HepG2 (cell line): ENCODE measurements at regions not wholly inside any gene's neighbourhood (a gene's known extent, or its start where the extent isn't known, plus 50 kb on each side); places are given as distances from the start of the nearest gene placed in this dataset.

ENCODE experiments used
- ATAC-seq: fragments of 200-7000 bp; cut with Tn5 transposase; 3 replicates; pipeline ENCODE4 v1.9.1; 2020; ENCODE audit warnings: mild to moderate bottlenecking, moderate library complexity
- BruUV-seq: library from RNA; stranded (reverse); fragments of 400-500 nt; replicated peaks from 2 replicates; lab custom pipeline; 2021; lab: Mats Ljungman, UMichigan
- CTCF ChIA-PET: fragments of 300-600 bp; formaldehyde crosslinking; extraction: SDS; loops from one replicate; lab custom pipeline; 2021; ENCODE audit warnings: low total read pairs, inconsistent platforms, low intra/inter-chr PET ratio; lab: Yijun Ruan, JAX
- POLR2A ChIA-PET: fragments of 350-600 bp; sonication (Branson Sonifier 250); formaldehyde crosslinking; loops from one replicate; lab custom pipeline; 2020; ENCODE audit warnings: antibody characterized with exemption, inconsistent platforms; lab: Yijun Ruan, JAX
- DNase-seq: peaks from one replicate; pipeline ENCODE4 v3.0.0-alpha.2; 2015; ENCODE audit warnings: low spot score
- FAIRE-seq: peaks from 3 replicates; lab custom pipeline; 2011; peaks lifted over from hg19 to GRCh38; lab: Jason Lieb, UNC
- H2AFZ ChIP-seq: one replicate; pipeline ENCODE4 v1.6.1; 2011; ENCODE audit warnings: low read length, inconsistent platforms
- H3K27ac ChIP-seq: fragments of 300-600 bp; 3 replicates; pipeline ENCODE4 v1.8.0; 2011; ENCODE audit warnings: mixed run types, mild to moderate bottlenecking, mixed read lengths, low read length, inconsistent platforms; ENCODE audit not compliant: insufficient read depth; ENCODE audit errors: extremely low read length
- H3K27me3 ChIP-seq, 2 experiments: fragments of 200-600 bp in 1 of 2; 2 replicates in 1 of 2; 3 replicates in 1 of 2; pipeline versions ENCODE4 v1.6.0 to v1.8.0; 2011; ENCODE audit warnings: low read length in 2 of 2, mild to moderate bottlenecking in 2 of 2, moderate library complexity in 2 of 2, inconsistent platforms in 1 of 2; ENCODE audit not compliant: insufficient read depth in 2 of 2, control insufficient read depth in 1 of 2
- H3K36me3 ChIP-seq, 2 experiments: fragments of 200-600 bp in 1 of 2; replicated peaks in 1 of 2; 2 replicates in 1 of 2; 3 replicates in 1 of 2; pipeline versions ENCODE4 v1.5.1 to v1.8.0; 2011; ENCODE audit warnings: low read length in 2 of 2, inconsistent platforms in 1 of 2; ENCODE audit not compliant: insufficient read depth in 2 of 2, control insufficient read depth in 1 of 2
- H3K4me1 ChIP-seq: 2 replicates; pipeline ENCODE4 v1.5.1; 2012; ENCODE audit warnings: low read length, inconsistent platforms; ENCODE audit not compliant: insufficient read depth
- H3K4me2 ChIP-seq: 2 replicates; pipeline ENCODE4 v1.6.0; 2011; ENCODE audit warnings: low read depth, low read length, inconsistent platforms
- H3K4me3 ChIP-seq, 3 experiments: fragments of 200-600 bp in 1 of 3; sonication (generic), shearing (Covaris generic) in 1 of 3; replicated peaks in 1 of 3; 2 replicates each; pipeline ENCODE4 v1.5.1; 2011 to 2016; ENCODE audit warnings: low read length in 3 of 3, inconsistent platforms in 2 of 3, low read depth in 2 of 3, mild to moderate bottlenecking in 2 of 3, control low read depth in 1 of 3, mixed read lengths in 1 of 3; ENCODE audit not compliant: insufficient read depth in 1 of 3
- H3K79me2 ChIP-seq: one replicate; pipeline ENCODE4 v1.6.1; 2011; ENCODE audit warnings: low read length, inconsistent platforms; ENCODE audit not compliant: insufficient read depth
- H3K9ac ChIP-seq: 2 replicates; pipeline ENCODE4 v1.6.0; 2011; ENCODE audit warnings: mild to moderate bottlenecking, low read depth, low read length, inconsistent platforms; ENCODE audit not compliant: insufficient read depth
- H3K9me3 ChIP-seq: 2 replicates; pipeline ENCODE4 v1.5.1; 2012; ENCODE audit warnings: mild to moderate bottlenecking, low read length
- H4K20me1 ChIP-seq: 2 replicates; pipeline ENCODE4 v1.6.0; 2011; ENCODE audit warnings: inconsistent platforms, mild to moderate bottlenecking, low read length, moderate library complexity; ENCODE audit not compliant: insufficient read depth
- AFF4 ChIP-seq: sonication (generic); formaldehyde crosslinking; IDR thresholded peaks from 2 replicates; pipeline ENCODE4 v1.4.0; 2020; ENCODE audit warnings: missing genetic modification reagents
- NFRKB ChIP-seq: fragments of 450-650 bp; IDR thresholded peaks from 2 replicates; pipeline ENCODE4 v1.6.1; 2017
- NFYB ChIP-seq: sonication (generic); formaldehyde crosslinking; IDR thresholded peaks from 2 replicates; pipeline ENCODE4 v1.4.0; 2020; ENCODE audit warnings: missing genetic modification reagents
- ONECUT2 ChIP-seq: sonication (generic); formaldehyde crosslinking; IDR thresholded peaks from 2 replicates; pipeline ENCODE4 v1.4.0; 2020; ENCODE audit warnings: missing genetic modification reagents
- PRDM10 ChIP-seq: sonication (generic); formaldehyde crosslinking; IDR thresholded peaks from 2 replicates; pipeline ENCODE4 v1.4.0; 2020; ENCODE audit warnings: low read depth, missing genetic modification reagents
- RFX1 ChIP-seq: fragments of 450-650 bp; IDR thresholded peaks from 2 replicates; pipeline ENCODE4 v1.6.1; 2017
- SETDB1 ChIP-seq: sonication (generic); formaldehyde crosslinking; IDR thresholded peaks from 2 replicates; pipeline ENCODE4 v1.5.1; 2020; ENCODE audit warnings: missing genetic modification reagents, mild to moderate bottlenecking, borderline replicate concordance
- SKI ChIP-seq: fragments of 450-650 bp; IDR thresholded peaks from one replicate; pipeline ENCODE4 v1.6.1; 2018; ENCODE audit warnings: mild to moderate bottlenecking; ENCODE audit not compliant: partially characterized antibody
- SRSF4 ChIP-seq: fragments of 200-400 bp; formaldehyde crosslinking; IDR thresholded peaks from one replicate; pipeline ENCODE4 v1.6.1; 2018; ENCODE audit warnings: mild to moderate bottlenecking, low read depth, low read length, moderate library complexity; ENCODE audit not compliant: poor library complexity, severe bottlenecking
- ZFX ChIP-seq: sonication (generic); formaldehyde crosslinking; IDR thresholded peaks from 2 replicates; pipeline ENCODE4 v1.4.0; 2020; ENCODE audit warnings: mild to moderate bottlenecking, low read depth, missing genetic modification reagents, moderate library complexity
- ZNF138 ChIP-seq: sonication (generic); formaldehyde crosslinking; IDR thresholded peaks from 2 replicates; pipeline ENCODE4 v1.5.0; 2020; ENCODE audit warnings: mild to moderate bottlenecking, low read depth, missing genetic modification reagents
- ZNF224 ChIP-seq: sonication (generic); formaldehyde crosslinking; IDR thresholded peaks from 2 replicates; pipeline ENCODE4 v1.5.0; 2020; ENCODE audit warnings: mild to moderate bottlenecking, missing genetic modification reagents
- WGBS: methylation state at CpG from one replicate; pipeline ENCODE4 v1.1.6; 2017; ENCODE audit warnings: low lambda C conversion rate; 5-methylcytosine and 5-hydroxymethylcytosine counted together
- in situ Hi-C: cut with HindIII; loops from 2 replicates; pipeline ENCODE4 v1.10.0; 2017; ENCODE audit warnings: low pct_unique_long_range_greater_than_20kb; ENCODE audit not compliant: extremely low pct_ligation_motif_present
- intact Hi-C: fragments of 100-400 bp; cut with micrococcal nuclease; formaldehyde crosslinking; loops from one replicate; pipeline ENCODE4 v1.10.0; 2022; ENCODE audit not compliant: unreplicated experiment
- TF ChIP-seq, protein P1 (sequence below): IDR thresholded peaks from 2 replicates; pipeline ENCODE4 v1.6.1; 2016

DNA sequence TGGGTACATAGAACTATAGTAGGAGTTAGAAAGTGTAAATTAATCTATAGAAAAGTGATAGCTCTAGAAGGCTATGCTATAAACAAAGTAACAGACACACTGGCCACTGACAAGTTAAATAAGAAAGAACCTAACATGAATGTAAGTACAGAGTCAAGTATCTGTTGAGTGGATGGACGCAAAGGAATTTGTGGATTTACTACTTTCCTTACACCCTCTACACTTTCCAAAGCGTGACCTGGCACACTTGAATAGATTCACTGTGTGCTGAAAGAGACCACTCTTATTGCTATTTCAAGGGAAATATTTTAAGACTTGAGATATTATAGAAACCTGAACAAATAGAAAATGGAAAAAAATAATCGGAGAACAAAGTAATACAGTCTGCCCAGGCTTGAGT lies 142.8 kb upstream of the SAMSN1 start:
- in situ Hi-C loops (no loop called here), intact Hi-C loops (no loop called here)
- ChIA-PET CTCF (no interaction called here), POLR2A (no interaction called here)
- no peak overlapping the region for H3K9ac ChIP-seq
- no peaks in the 10 kb centered on the region for H3K9me3 ChIP-seq
- H3K4me1 ChIP-seq, result no peaks in the 10 kb centered on the region
- no peaks in the 10 kb centered on the region for H3K36me3 ChIP-seq
- H3K4me3 ChIP-seq, result no peak overlapping the region
- H3K27me3 ChIP-seq, result no peaks in the 10 kb centered on the region
- H3K79me2 ChIP-seq, result no peaks in the 10 kb centered on the region
- ATAC-seq (no peak), DNase-seq (no peak), FAIRE-seq (no peak)
- no TSS peak for BruUV-seq
- H4K20me1 ChIP-seq, result no peaks in the 10 kb centered on the region
- H3K4me2 ChIP-seq, result no peak overlapping the region
- H3K27ac ChIP-seq, result no peak overlapping the region
- 44% methylated on average over 3 of the region's 3 CpGs for WGBS
- TF ChIP-seq AFF4 (CRISPR knock-in tag), result no peak
- no peak for TF ChIP-seq ZFX
- H2AFZ ChIP-seq, result no peak overlapping the region

DNA sequence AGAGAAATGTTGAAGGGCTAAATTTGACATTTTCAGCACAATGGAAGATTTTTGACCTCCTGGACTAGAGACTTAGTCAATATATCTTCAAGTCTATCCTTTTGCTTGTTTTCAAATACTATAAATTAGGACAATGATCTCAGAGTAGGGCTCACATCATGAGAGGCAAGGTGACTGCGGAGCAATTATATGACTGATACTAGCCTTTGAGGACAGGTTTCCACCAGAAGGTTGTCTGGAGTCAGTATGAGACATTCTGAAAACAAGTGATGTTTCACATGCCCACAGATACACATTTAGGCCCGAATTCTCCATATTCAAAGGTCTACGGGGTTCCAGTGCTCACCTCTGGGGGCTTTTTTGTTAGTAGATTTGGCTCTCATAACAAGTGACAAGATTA lies 142.3 kb upstream of the SAMSN1 start:
- ATAC-seq, result no peak
- CTCF ChIA-PET, result no interaction called here
- BruUV-seq, result no TSS peak
- TF ChIP-seq, protein P1, sequence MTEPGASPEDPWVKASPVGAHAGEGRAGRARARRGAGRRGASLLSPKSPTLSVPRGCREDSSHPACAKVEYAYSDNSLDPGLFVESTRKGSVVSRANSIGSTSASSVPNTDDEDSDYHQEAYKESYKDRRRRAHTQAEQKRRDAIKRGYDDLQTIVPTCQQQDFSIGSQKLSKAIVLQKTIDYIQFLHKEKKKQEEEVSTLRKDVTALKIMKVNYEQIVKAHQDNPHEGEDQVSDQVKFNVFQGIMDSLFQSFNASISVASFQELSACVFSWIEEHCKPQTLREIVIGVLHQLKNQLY (CRISPR knock-in tag), result no peak
- TF ChIP-seq ZNF224 (CRISPR knock-in tag), result no peak
- no peak for TF ChIP-seq SRSF4
- TF ChIP-seq ONECUT2 (CRISPR knock-in tag), result no peak
- TF ChIP-seq PRDM10 (CRISPR knock-in tag), result no peak
- no peak for TF ChIP-seq SETDB1 (CRISPR knock-in tag)
- TF ChIP-seq ZNF138, result no peak
- no peak for TF ChIP-seq NFRKB
- no peak for TF ChIP-seq NFYB (CRISPR knock-in tag)
- no peak for TF ChIP-seq RFX1
- TF ChIP-seq SKI, result no peak

More for the DNA sequence above, 142.3 kb upstream of the SAMSN1 start:
- Histone ChIP-seq H3K9ac (no peak overlapping the region), H3K4me3 (no peak overlapping the region), H4K20me1 (no peaks in the 10 kb centered on the region), H2AFZ (no peak overlapping the region), H3K27ac (no peak overlapping the region), H3K36me3 (no peaks in the 10 kb centered on the region), H3K4me1 (no peaks in the 10 kb centered on the region), H3K79me2 (no peaks in the 10 kb centered on the region), H3K9me3 (no peaks in the 10 kb centered on the region), H3K27me3 (no peaks in the 10 kb centered on the region), H3K4me2 (no peak overlapping the region)
- intact Hi-C loops, result no loop called here
- POLR2A ChIA-PET, result no interaction called here
- FAIRE-seq, result no peak
- WGBS, result 34% methylated on average over 3 of the region's 3 CpGs
- in situ Hi-C loops, result no loop called here
- no peak for DNase-seq
